SK-N-SH treated with all-trans-retinoic acid at 6 μM for 48 hours (cell line): ENCODE measurements at regions not wholly inside any gene's neighbourhood (a gene's known extent, or its start where the extent isn't known, plus 50 kb on each side); places are given as distances from the start of the nearest gene placed in this dataset.
A peak's percentile ranks its signal among the peaks of the same experiment; 100 is the strongest.

Experiments
- ATAC-seq: fragments of 200-7000 bp; cut with Tn5 transposase; 3 replicates; pipeline ENCODE4 v1.9.1; 2020; ENCODE audit warnings: mild to moderate bottlenecking, moderate library complexity
- ARNTL ChIP-seq: fragments of 450-650 bp; formaldehyde crosslinking; IDR thresholded peaks from 2 replicates; pipeline ENCODE4 v1.5.0; 2020; ENCODE audit warnings: low read depth, mild to moderate bottlenecking, moderate library complexity, borderline replicate concordance
- BACH2 ChIP-seq: fragments of 250-450 bp; sonication (Bioruptor Pico); IDR thresholded peaks from 2 replicates; pipeline ENCODE4 v1.9.0; 2021; ENCODE audit warnings: mild to moderate bottlenecking, borderline replicate concordance
- CREB5 ChIP-seq: fragments of 250-450 bp; sonication (Bioruptor Pico); IDR thresholded peaks from 2 replicates; pipeline ENCODE4 v1.5.1; 2020; ENCODE audit warnings: low read depth, mild to moderate bottlenecking, moderate library complexity
- CSDC2 ChIP-seq: fragments of 250-450 bp; sonication (Bioruptor Pico); IDR thresholded peaks from 2 replicates; pipeline ENCODE4 v1.5.0; 2020; ENCODE audit warnings: mild to moderate bottlenecking, moderate library complexity
- ESRRG ChIP-seq: fragments of 250-450 bp; sonication (Bioruptor Pico); IDR thresholded peaks from 2 replicates; pipeline ENCODE4 v1.6.1; 2021; ENCODE audit warnings: mild to moderate bottlenecking
- ISL1 ChIP-seq: fragments of 250-450 bp; sonication (Bioruptor Pico); IDR thresholded peaks from 2 replicates; pipeline ENCODE4 v2.1.2; 2022; ENCODE audit warnings: mild to moderate bottlenecking, moderate library complexity
- OSR1 ChIP-seq: fragments of 250-450 bp; sonication (Bioruptor Pico); IDR thresholded peaks from 2 replicates; pipeline ENCODE4 v1.8.0; 2022; ENCODE audit warnings: moderate library complexity, mild to moderate bottlenecking, inconsistent platforms
- RARB ChIP-seq: fragments of 250-450 bp; sonication (Bioruptor Pico); IDR thresholded peaks from 2 replicates; pipeline ENCODE4 v1.8.0; 2021; ENCODE audit warnings: mild to moderate bottlenecking, moderate library complexity
- SNAI2 ChIP-seq: fragments of 250-450 bp; sonication (Bioruptor Pico); IDR thresholded peaks from 2 replicates; pipeline ENCODE4 v1.5.0; 2020; ENCODE audit warnings: mild to moderate bottlenecking, moderate library complexity
- TCF4 ChIP-seq: fragments of 250-450 bp; sonication (Bioruptor Pico); IDR thresholded peaks from 2 replicates; pipeline ENCODE4 v1.8.0; 2021; ENCODE audit warnings: mild to moderate bottlenecking, moderate library complexity, borderline replicate concordance
- TOX ChIP-seq: fragments of 250-450 bp; sonication (Bioruptor Pico); IDR thresholded peaks from 2 replicates; pipeline ENCODE4 v1.8.0; 2021; ENCODE audit warnings: mild to moderate bottlenecking, moderate library complexity, borderline replicate concordance
- ZC3H10 ChIP-seq: fragments of 250-450 bp; sonication (Bioruptor Pico); IDR thresholded peaks from 2 replicates; pipeline ENCODE4 v1.5.1; 2021; ENCODE audit warnings: mild to moderate bottlenecking, moderate library complexity
- ZFP3 ChIP-seq: fragments of 250-450 bp; sonication (Bioruptor Pico); IDR thresholded peaks from 2 replicates; pipeline ENCODE4 v1.5.0; 2020; ENCODE audit warnings: mild to moderate bottlenecking, moderate library complexity
- ZFP30 ChIP-seq: fragments of 450-650 bp; formaldehyde crosslinking; IDR thresholded peaks from 2 replicates; pipeline ENCODE4 v1.5.0; 2022; ENCODE audit warnings: mild to moderate bottlenecking, moderate library complexity
- ZNF70 ChIP-seq: fragments of 450-650 bp; formaldehyde crosslinking; IDR thresholded peaks from 2 replicates; pipeline ENCODE4 v1.5.0; 2020; ENCODE audit warnings: mild to moderate bottlenecking, moderate library complexity
- ZNF8 ChIP-seq: fragments of 450-650 bp; formaldehyde crosslinking; IDR thresholded peaks from 2 replicates; pipeline ENCODE4 v1.5.0; 2020; ENCODE audit warnings: mild to moderate bottlenecking, moderate library complexity
- TF ChIP-seq, protein P1 (sequence below): fragments of 250-450 bp; sonication (Bioruptor Pico); IDR thresholded peaks from 2 replicates; pipeline ENCODE4 v1.8.0; 2021; ENCODE audit warnings: low read depth, mild to moderate bottlenecking, moderate library complexity, borderline replicate concordance
- TF ChIP-seq, protein P2 (sequence below): fragments of 250-450 bp; sonication (Bioruptor Pico); IDR thresholded peaks from 2 replicates; pipeline ENCODE4 v1.5.1; 2021; ENCODE audit warnings: mild to moderate bottlenecking, moderate library complexity
- TF ChIP-seq, protein P3 (sequence below): fragments of 250-450 bp; sonication (Bioruptor Pico); IDR thresholded peaks from 2 replicates; pipeline ENCODE4 v1.5.0; 2020; ENCODE audit warnings: mild to moderate bottlenecking, moderate library complexity
- TF ChIP-seq, protein P4 (sequence below): fragments of 250-450 bp; sonication (Bioruptor Pico); IDR thresholded peaks from 2 replicates; pipeline ENCODE4 v1.8.0; 2020; ENCODE audit warnings: mild to moderate bottlenecking, moderate library complexity, borderline replicate concordance

DNA sequence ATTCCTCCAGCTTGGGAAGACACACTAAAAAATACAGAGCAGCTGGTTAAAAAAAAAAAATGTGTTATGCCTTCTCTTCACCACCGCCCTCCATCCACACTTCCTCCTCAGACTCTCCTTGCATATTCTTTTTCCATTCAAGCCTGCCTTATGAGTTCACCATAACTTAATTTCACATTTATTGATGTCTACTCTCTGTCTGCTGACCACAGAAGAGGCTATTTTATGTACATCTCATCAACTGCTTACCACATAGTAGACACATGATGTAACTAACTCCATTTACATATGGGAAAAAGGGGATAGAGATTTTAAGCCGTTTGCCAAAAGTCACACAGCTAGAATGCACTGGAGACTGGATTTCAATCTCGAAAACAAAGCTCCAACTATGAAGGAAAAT is 409.8 kb downstream of the CDH11 start:
- no peak for TF ChIP-seq ZFP3 (CRISPR knock-in tag)
- TF ChIP-seq ISL1 (CRISPR knock-in tag), result peak; percentile 30
- peak; percentile 56 for ATAC-seq

DNA sequence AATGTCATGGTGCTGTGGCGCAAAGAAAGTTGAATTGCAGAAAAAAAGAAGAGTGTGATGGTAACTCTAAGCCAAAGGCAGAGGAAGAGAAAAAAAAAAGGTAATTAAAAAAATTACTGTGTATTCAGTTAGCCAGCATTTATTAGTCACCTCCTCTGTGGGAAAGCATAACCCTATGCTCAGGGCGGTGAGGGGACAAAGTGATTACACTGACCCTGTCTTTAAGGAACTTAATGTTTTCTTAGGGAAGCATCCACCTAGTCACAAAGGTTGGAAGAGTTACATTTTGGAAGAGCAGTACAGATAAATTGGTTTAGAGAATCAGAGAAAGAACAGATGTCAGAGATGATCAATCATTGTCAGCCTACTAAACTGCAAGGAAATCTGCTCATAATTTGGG is 410.3 kb downstream of the CDH11 start:
- ATAC-seq, result no peak
- no peak for TF ChIP-seq CREB5 (CRISPR knock-in tag)
- TF ChIP-seq ARNTL (CRISPR knock-in tag), result no peak
- TF ChIP-seq ESRRG (CRISPR knock-in tag), result no peak
- TF ChIP-seq TCF4 (CRISPR knock-in tag), result no peak
- no peak for TF ChIP-seq CSDC2
- TF ChIP-seq BACH2 (CRISPR knock-in tag), result no peak
- TF ChIP-seq, protein P1, sequence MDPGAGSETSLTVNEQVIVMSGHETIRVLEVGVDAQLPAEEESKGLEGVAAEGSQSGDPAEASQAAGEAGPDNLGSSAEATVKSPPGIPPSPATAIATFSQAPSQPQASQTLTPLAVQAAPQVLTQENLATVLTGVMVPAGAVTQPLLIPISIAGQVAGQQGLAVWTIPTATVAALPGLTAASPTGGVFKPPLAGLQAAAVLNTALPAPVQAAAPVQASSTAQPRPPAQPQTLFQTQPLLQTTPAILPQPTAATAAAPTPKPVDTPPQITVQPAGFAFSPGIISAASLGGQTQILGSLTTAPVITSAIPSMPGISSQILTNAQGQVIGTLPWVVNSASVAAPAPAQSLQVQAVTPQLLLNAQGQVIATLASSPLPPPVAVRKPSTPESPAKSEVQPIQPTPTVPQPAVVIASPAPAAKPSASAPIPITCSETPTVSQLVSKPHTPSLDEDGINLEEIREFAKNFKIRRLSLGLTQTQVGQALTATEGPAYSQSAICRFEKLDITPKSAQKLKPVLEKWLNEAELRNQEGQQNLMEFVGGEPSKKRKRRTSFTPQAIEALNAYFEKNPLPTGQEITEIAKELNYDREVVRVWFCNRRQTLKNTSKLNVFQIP (CRISPR knock-in tag), result no peak
- no peak for TF ChIP-seq RARB
- no peak for TF ChIP-seq ZNF8 (CRISPR knock-in tag)
- TF ChIP-seq OSR1 (CRISPR knock-in tag), result no peak
- TF ChIP-seq, protein P2, sequence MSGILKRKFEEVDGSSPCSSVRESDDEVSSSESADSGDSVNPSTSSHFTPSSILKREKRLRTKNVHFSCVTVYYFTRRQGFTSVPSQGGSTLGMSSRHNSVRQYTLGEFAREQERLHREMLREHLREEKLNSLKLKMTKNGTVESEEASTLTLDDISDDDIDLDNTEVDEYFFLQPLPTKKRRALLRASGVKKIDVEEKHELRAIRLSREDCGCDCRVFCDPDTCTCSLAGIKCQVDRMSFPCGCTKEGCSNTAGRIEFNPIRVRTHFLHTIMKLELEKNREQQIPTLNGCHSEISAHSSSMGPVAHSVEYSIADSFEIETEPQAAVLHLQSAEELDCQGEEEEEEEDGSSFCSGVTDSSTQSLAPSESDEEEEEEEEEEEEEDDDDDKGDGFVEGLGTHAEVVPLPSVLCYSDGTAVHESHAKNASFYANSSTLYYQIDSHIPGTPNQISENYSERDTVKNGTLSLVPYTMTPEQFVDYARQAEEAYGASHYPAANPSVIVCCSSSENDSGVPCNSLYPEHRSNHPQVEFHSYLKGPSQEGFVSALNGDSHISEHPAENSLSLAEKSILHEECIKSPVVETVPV (CRISPR knock-in tag), result no peak
- no peak for TF ChIP-seq ZC3H10
- no peak for TF ChIP-seq ZFP30 (CRISPR knock-in tag)
- TF ChIP-seq TOX (CRISPR knock-in tag), result no peak
- TF ChIP-seq ZFP3 (CRISPR knock-in tag), result no peak
- TF ChIP-seq ISL1 (CRISPR knock-in tag), result no peak

- no peak for ATAC-seq
- TF ChIP-seq, protein P3, sequence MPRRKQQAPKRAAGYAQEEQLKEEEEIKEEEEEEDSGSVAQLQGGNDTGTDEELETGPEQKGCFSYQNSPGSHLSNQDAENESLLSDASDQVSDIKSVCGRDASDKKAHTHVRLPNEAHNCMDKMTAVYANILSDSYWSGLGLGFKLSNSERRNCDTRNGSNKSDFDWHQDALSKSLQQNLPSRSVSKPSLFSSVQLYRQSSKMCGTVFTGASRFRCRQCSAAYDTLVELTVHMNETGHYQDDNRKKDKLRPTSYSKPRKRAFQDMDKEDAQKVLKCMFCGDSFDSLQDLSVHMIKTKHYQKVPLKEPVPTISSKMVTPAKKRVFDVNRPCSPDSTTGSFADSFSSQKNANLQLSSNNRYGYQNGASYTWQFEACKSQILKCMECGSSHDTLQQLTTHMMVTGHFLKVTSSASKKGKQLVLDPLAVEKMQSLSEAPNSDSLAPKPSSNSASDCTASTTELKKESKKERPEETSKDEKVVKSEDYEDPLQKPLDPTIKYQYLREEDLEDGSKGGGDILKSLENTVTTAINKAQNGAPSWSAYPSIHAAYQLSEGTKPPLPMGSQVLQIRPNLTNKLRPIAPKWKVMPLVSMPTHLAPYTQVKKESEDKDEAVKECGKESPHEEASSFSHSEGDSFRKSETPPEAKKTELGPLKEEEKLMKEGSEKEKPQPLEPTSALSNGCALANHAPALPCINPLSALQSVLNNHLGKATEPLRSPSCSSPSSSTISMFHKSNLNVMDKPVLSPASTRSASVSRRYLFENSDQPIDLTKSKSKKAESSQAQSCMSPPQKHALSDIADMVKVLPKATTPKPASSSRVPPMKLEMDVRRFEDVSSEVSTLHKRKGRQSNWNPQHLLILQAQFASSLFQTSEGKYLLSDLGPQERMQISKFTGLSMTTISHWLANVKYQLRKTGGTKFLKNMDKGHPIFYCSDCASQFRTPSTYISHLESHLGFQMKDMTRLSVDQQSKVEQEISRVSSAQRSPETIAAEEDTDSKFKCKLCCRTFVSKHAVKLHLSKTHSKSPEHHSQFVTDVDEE (CRISPR knock-in tag), result no peak
- TF ChIP-seq ISL1 (CRISPR knock-in tag) (no peak), OSR1 (CRISPR knock-in tag) (no peak)
These were observed 410.8 kb downstream of the CDH11 start for GRCh38 chr16:64711026-64711425.

- TF ChIP-seq, protein P2 (CRISPR knock-in tag), result no peak
- TF ChIP-seq ZNF70 (no peak), ISL1 (CRISPR knock-in tag) (peak; percentile 39; the same call in 1 of the 2 replicates), ESRRG (CRISPR knock-in tag) (no peak), ZFP3 (CRISPR knock-in tag) (no peak), SNAI2 (CRISPR knock-in tag) (no peak)
- TF ChIP-seq, protein P4, sequence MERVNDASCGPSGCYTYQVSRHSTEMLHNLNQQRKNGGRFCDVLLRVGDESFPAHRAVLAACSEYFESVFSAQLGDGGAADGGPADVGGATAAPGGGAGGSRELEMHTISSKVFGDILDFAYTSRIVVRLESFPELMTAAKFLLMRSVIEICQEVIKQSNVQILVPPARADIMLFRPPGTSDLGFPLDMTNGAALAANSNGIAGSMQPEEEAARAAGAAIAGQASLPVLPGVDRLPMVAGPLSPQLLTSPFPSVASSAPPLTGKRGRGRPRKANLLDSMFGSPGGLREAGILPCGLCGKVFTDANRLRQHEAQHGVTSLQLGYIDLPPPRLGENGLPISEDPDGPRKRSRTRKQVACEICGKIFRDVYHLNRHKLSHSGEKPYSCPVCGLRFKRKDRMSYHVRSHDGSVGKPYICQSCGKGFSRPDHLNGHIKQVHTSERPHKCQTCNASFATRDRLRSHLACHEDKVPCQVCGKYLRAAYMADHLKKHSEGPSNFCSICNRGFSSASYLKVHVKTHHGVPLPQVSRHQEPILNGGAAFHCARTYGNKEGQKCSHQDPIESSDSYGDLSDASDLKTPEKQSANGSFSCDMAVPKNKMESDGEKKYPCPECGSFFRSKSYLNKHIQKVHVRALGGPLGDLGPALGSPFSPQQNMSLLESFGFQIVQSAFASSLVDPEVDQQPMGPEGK (CRISPR knock-in tag), result no peak
- peak; percentile 90 for ATAC-seq
These were observed 416.4 kb downstream of the CDH11 start for GRCh38 chr16:64705443-64705842.
